Heart left ventricle (tissue), 13 donors: ENCODE measurements at regions not wholly inside any gene's neighbourhood (a gene's known extent, or its start where the extent isn't known, plus 50 kb on each side); places are given as distances from the start of the nearest gene placed in this dataset.

Source experiments
- CTCF ChIP-seq, 12 donors: fragments of 200-600 bp; sonication (generic) in 4 of 12; IDR thresholded peaks; one replicate each; pipeline versions ENCODE4 v1.5.0 to v1.8.0; 2018 to 2022; ENCODE audit warnings: antibody characterized with exemption in 12 of 12, mild to moderate bottlenecking in 5 of 12
- POLR2A ChIP-seq, 2 donors: fragments of 450-650 bp; IDR thresholded peaks; one replicate each; pipeline ENCODE4 v1.6.1; 2017; ENCODE audit warnings: antibody characterized with exemption in 2 of 2, mild to moderate bottlenecking in 2 of 2, moderate library complexity in 2 of 2
- donor health status: ischemic (EF 13 %, LVEDD 7.1; RV severe dilation, severe dysfunction).
- donor health status: DM: no; HTN: yes; CAD: no.
- donor health status: DM: no; HTN: no; CAD: no.
- donor health status: ischemic (EF 25% LVEDD 6.9; RV normal size, moderate dysfunction).
- donor health status: ischemic (EF 25% LVEDD 5.7; RV mildly dilated, moderate dysfunction).
- donor health status: ischemic (EF 35%, LVEDD 5.7; RV mildly dilated, moderate dysfunction).
- donor health status: nonischemic (EF 11% LVEDD 7.7; RV severe dilation, severe dysfunction).
- donor health status: DM: yes; HTN: yes; CAD: no.
- donor health status: PGD.
- donor health status: ischemic (EF 29% LVEDD 5.4; RV normal size, mild dysfunction).
- donor health status: nonischemic (EF 23%, LVEDD 6.1; RV moderate dilation, normal function).

- TF ChIP-seq POLR2A (IDR thresholded peaks at IDR 0.05) (no peak), CTCF (IDR thresholded peaks at IDR 0.05) (no peak)
Measured at GRCh38 chr1:215421744-215422143, 145.4 kb upstream of the KCTD3 start.
